ENCODE measurements at regions not wholly inside any gene's neighbourhood (a gene's known extent, or its start where the extent isn't known, plus 50 kb on each side); places are given as distances from the start of the nearest gene placed in this dataset.

DNA sequence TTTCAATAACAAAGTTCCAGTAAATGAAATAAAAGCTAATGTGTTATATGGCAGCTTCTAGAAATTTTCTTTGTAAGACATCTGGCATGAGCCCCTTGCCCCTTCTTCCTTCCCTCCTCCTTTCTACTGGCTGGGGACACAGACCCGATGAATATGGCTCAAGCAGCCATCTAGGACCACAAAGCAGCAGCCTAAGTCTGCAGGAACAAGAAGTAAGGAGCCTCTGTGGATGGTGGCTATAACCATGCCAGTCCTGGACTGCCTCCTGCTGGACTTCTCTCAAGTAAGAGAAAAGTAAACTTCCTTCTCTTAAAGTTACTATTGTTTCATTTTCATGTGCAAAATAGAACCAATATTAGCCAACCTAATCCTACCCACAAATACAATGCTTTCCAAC is 114.9 kb upstream of the DST start:
- peak; percentile 69 to 83 for DNase-seq
- peak overlapping the region in 2 of 5 donors; percentile 25 to 62 for H3K27ac ChIP-seq
- intact Hi-C loops (cut with DNase I; ENCODE audit: low total_unique reads) = loop anchor here (10.0 kb wide), 2 partner anchors 53 to 123 kb away; no protein-coding TSS in a partner anchor

DNA sequence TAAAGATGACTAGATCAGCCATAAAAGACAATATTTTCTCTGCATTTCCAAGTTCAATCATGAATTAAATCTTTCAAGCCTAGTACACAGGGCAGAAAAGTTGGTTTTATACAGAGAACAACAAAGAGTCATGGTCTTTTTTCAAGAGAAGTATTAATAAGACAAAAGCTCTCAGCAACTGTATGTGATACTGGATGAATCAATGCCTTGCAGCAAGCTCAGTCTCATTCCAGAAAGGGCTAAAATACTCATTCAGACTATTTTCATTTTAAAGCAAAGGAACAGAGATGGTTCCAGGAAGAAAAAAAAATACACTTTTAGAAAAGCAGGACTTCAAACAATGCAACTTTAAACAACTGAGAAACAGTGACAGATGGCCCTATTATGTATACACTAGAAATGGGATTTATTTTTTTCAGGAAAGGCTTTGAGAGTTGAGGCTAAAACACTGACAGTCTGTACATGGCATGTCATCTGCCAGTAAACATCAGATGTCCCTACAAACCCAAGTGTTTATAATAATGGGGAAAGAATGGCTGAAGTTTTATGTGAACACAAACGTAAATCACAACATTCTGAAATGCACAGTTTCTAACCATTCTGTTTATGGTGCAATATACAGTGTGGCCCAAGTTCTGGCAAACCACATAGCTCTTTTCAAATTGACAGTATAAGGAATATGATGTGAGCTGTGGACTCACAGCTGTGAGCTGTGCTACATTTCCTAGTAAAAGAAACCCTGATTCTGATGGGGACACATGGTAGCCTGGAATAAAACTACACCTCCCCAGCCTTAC is 114.3 kb upstream of the DST start:
- intact Hi-C loops (cut with DNase I; ENCODE audit: low total_unique reads) = loop anchor here (10.0 kb wide), 2 partner anchors 52 to 122 kb away; no protein-coding TSS in a partner anchor
- WGBS, 5 donors = 39 to 64% (median 45%) methylated on average over 1 of the region's 1 CpG
- DNase-seq = no peak
- H3K36me3 ChIP-seq = no peaks in the 10 kb centered on the region
- peak overlapping the region in 2 of 5 donors; percentile 54 to 62 for H3K27ac ChIP-seq
- H3K4me1 ChIP-seq = peaks cover 12 to 50% (median 34%) of the 10 kb centered on the region in 4 donors
- no peaks in the 10 kb centered on the region for H3K27me3 ChIP-seq
- TF ChIP-seq, protein P1, sequence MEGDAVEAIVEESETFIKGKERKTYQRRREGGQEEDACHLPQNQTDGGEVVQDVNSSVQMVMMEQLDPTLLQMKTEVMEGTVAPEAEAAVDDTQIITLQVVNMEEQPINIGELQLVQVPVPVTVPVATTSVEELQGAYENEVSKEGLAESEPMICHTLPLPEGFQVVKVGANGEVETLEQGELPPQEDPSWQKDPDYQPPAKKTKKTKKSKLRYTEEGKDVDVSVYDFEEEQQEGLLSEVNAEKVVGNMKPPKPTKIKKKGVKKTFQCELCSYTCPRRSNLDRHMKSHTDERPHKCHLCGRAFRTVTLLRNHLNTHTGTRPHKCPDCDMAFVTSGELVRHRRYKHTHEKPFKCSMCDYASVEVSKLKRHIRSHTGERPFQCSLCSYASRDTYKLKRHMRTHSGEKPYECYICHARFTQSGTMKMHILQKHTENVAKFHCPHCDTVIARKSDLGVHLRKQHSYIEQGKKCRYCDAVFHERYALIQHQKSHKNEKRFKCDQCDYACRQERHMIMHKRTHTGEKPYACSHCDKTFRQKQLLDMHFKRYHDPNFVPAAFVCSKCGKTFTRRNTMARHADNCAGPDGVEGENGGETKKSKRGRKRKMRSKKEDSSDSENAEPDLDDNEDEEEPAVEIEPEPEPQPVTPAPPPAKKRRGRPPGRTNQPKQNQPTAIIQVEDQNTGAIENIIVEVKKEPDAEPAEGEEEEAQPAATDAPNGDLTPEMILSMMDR (IDR thresholded peaks at IDR 0.05) = no peak
- TF ChIP-seq POLR2A (IDR thresholded peaks at IDR 0.05) (no peak), EP300 (IDR thresholded peaks at IDR 0.05) (no peak), POLR2AphosphoS5 (IDR thresholded peaks at IDR 0.05) (no peak)
- no peak overlapping the region for H3K4me3 ChIP-seq
- no peaks in the 10 kb centered on the region for H3K9me3 ChIP-seq

More for the DNA sequence above, 114.9 kb upstream of the DST start:
- Histone ChIP-seq H3K9me3 (no peaks in the 10 kb centered on the region), H3K27me3 (no peaks in the 10 kb centered on the region), H3K36me3 (no peaks in the 10 kb centered on the region), H3K4me3 (no peak overlapping the region), H3K4me1 (peaks cover 12 to 50% (median 28%) of the 10 kb centered on the region in 4 donors)
- 3 to 33% (median 23%) methylated on average over 1 of the region's 1 CpG for WGBS, 5 donors
- no peak for TF ChIP-seq EP300 (IDR thresholded peaks at IDR 0.05)
- TF ChIP-seq, protein P1 (IDR thresholded peaks at IDR 0.05) = peak in 4 of 7 experiments; percentile 29 to 69 (median 54)

DNA sequence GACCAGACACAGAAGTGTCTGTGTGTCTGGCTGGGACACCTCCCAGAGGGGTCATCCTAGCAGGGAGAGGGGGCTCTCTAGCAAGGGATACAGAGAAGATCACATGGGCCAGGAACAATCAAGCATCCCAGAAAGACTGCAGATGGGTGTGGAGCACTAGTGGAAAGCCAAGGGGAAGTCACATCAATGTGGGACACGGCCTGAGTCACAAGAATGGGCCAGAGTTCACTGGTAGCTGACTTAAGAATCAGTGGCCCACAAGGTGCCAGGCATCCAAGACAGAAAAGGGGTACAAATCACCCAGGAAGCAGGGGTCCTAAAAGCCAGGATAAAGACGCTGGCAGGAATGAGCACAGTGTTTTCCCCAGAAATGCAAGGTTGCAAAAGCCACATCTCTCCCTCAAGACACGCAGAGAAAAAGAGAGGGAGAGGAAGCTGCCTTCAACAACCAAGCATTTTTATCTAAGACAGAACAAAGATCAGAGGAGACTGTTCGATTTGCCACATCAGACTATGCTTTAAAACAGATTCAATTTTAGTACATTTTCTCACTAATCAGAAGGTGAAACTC is 113.6 kb upstream of the DST start:
- DNase-seq = peak in 1 of 2 donors; percentile 34
- H3K36me3 ChIP-seq = no peaks in the 10 kb centered on the region
- no peak for TF ChIP-seq POLR2AphosphoS5 (IDR thresholded peaks at IDR 0.05)
- TF ChIP-seq EP300 (IDR thresholded peaks at IDR 0.05) = no peak
- TF ChIP-seq, protein P1 (IDR thresholded peaks at IDR 0.05) = no peak
- no peak for TF ChIP-seq POLR2A (IDR thresholded peaks at IDR 0.05)
- intact Hi-C loops (cut with DNase I; ENCODE audit: low total_unique reads) = loop anchor here (10.0 kb wide), 2 partner anchors 52 to 122 kb away; no protein-coding TSS in a partner anchor
- H3K4me3 ChIP-seq = no peak overlapping the region
- H3K4me1 ChIP-seq = peaks cover 12 to 50% (median 35%) of the 10 kb centered on the region in 4 donors
- no peaks in the 10 kb centered on the region for H3K9me3 ChIP-seq
- peak overlapping the region in 3 of 5 donors; percentile 25 to 54 (median 35) for H3K27ac ChIP-seq
- H3K27me3 ChIP-seq = no peaks in the 10 kb centered on the region
- 40 to 53% (median 46%) methylated on average over 4 of the region's 4 CpGs for WGBS, 5 donors

DNA sequence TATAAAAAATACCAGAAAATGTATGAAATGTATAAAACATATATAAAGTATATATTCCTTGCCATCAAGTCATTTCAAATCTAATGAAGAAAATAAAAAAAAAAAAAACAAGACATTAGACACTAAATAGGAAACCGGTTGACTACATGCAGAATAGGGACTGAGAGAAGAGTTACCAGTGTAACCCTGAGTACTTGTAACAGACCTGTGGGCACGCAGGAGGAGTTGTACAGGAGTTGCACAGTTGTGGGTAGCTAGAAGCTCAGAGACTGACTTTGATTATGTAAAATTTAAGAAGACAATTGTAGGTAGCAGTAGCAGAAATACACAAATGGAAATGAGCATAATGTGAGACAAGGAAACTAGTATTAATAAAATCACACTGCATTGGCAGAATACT is 112.4 kb upstream of the DST start:
- Histone ChIP-seq H3K36me3 (no peaks in the 10 kb centered on the region), H3K27me3 (no peaks in the 10 kb centered on the region), H3K4me1 (peaks cover 8 to 50% (median 35%) of the 10 kb centered on the region in 4 donors), H3K9me3 (no peaks in the 10 kb centered on the region), H3K4me3 (no peak overlapping the region), H3K27ac (no peak overlapping the region)
- intact Hi-C loops (cut with DNase I; ENCODE audit: low total_unique reads) = loop anchor here (10.0 kb wide), 2 partner anchors 50 to 120 kb away; no protein-coding TSS in a partner anchor
- no peak for DNase-seq
- TF ChIP-seq EP300 (IDR thresholded peaks at IDR 0.05) = no peak
- no peak for TF ChIP-seq POLR2AphosphoS5 (IDR thresholded peaks at IDR 0.05)
- TF ChIP-seq, protein P1 (IDR thresholded peaks at IDR 0.05) = no peak
- TF ChIP-seq POLR2A (IDR thresholded peaks at IDR 0.05) = no peak
- WGBS, 5 donors = 82 to 87% (median 86%) methylated on average over 2 of the region's 2 CpGs
